NCI-H2107 treated with DMSO at 0.1 percent for 48 hours (cell line): ENCODE measurements at regions not wholly inside any gene's neighbourhood (a gene's known extent, or its start where the extent isn't known, plus 50 kb on each side); places are given as distances from the start of the nearest gene placed in this dataset.
"Not testable (repeated sequence)": the region's sequence is repeated elsewhere in the genome, so short reads cannot be mapped to it uniquely, and the experiment has no call there.

Experiments
- DNase-seq: peaks from one replicate; lab custom pipeline; 2025; ENCODE audit not compliant: unreplicated experiment; lab: John Stamatoyannopoulos, UW

GRCh38 chr6:135701426-135701825 is 150.1 kb upstream of the PDE7B start:
- no peak for DNase-seq

GRCh38 chr6:135703007-135703406 is 148.5 kb upstream of the PDE7B start:
- DNase-seq = no peak

GRCh38 chr6:135703621-135704020 is 147.9 kb upstream of the PDE7B start:
- DNase-seq = no peak

DNA sequence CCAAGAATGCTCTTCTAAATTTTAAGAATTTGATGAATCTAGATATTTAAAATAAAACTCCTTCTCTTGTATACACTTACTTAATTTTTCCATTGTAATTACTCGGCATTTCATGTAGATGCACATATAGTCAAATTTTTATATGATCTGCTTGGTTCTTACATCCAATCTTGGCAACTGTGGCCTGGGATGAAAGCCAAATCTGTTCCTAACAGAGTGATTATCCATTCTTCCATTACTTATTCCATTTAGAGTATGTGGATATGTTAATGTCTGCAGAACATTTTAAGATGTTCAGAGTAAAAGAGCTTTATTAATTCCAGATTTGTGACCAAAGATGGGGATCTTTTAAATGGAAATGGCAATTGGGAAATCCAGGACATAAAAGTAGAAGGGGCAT is 144.1 kb upstream of the PDE7B start:
- no peak for DNase-seq

- no peak for DNase-seq
Observed at GRCh38 chr6:135710042-135710441, 141.5 kb upstream of the PDE7B start.

DNA sequence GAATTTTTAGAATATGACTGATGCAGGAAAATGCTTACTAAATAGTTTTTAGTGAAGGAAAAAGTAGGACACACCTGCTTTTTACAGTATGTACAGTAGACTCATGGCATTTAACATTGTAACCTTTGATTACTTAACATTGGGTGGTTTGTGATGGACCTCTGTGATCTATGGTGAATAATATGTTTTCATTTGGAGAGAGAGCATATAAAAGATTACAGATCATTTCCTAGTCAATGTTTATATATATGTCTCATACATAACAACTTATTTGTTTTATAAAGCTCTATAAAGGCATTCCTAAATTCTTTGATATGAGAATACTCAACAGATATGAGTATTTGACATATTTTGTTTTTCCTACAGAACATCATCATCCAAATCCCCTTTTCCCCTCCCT is 129.3 kb upstream of the PDE7B start:
- no peak for DNase-seq

- no peak for DNase-seq
Observed at GRCh38 chr6:135722679-135723078, 128.8 kb upstream of the PDE7B start.

DNA sequence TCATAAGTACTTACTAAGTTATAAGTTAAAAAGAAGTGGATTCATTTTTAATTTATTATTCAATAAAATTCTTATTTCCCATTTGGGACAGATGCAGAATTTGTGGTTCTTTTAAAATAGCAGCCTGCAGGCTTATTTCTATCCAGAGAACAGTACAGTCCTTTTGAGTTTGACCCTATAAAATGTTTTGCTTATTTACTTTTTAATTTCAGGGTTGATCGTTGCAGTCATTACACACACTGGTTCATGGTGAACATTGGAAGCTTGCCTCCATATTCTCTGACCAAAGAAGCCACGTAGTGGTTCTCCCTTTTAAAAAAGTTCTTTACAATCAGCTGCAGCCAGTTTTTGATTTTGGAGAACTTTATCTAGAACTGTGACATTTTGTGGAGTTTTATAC is 122.9 kb upstream of the PDE7B start:
- no peak for DNase-seq

GRCh38 chr6:135731116-135731515 is 120.4 kb upstream of the PDE7B start:
- no peak for DNase-seq

DNA sequence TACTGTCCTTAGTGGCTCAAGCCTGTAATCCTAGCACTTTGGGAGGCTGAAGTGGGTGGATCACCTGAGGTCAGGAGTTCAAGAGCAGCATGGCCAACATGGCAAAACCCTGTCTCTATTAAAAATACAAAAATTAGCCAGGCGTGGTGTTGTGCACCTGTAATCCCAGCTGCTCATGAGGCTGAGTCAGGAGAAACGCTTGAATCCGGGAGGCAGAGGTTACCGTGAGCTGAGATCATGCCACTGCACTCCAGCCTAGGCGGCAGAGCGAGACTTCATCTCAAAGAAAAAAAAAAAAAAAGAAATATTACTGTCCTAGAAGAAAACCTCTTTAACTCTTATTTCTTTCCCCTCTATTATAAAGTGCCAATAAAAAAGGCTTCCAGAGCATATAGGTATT is 115.2 kb upstream of the PDE7B start:
- not testable (repeated sequence) for DNase-seq

- DNase-seq = no peak
Observed at GRCh38 chr6:135738636-135739035, 112.9 kb upstream of the PDE7B start.

DNA sequence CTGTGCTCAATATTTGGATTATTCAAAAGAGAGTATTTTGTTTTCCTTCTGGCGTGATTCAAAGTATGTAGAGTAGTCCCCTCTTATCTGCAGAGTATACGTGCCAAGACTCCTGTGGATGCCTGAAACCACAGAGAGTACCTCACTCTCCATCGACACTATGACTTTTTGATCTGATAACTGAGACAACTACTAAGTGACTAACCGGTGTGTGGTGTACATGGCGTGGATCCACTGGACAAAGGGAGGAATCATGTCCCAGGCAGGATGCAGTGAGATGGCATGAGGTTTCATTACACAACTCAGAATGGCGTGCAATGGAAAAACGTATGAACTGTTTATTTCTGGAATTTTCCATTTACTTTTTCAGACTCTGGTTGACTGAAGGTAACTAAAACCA is 112.2 kb upstream of the PDE7B start:
- DNase-seq = no peak

DNA sequence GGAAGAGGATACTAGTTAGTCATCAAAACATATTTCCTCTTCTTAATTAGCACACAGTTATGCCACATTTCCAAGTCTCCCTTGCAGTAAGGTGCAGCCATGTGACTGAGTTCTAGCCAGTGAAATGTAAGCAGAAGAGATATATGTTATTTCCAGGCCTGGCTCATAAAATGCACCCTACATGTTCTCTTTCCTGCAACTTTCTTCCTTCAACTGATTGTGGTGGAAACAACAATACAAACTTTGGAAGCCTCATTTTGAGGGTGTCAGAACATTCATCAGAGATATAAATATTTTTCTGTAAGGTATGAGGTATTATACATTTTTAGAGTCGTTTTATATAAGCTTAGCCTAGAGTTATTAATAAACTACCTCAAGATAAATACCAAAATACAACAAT is 110.9 kb upstream of the PDE7B start:
- DNase-seq = no peak

DNA sequence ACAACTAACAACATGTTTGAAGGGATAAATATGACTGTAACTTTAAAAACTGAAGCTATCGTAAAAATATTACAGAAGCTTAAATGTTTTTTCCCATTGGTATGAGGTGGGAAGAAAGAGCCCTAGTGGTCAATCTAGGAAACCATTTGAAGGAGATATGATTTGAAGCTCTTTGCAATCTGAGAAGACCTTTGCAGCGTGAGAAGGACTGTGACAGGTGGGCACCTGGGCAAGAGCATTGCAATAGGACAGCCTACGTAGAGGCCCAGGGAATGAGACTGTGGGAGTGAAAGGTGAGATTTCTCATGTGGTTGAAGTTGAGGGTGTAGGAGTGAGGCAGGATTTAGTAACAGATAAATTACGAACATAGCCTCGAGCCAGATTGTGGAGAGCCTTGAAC is 108.0 kb upstream of the PDE7B start:
- peak; percentile 79 for DNase-seq

DNA sequence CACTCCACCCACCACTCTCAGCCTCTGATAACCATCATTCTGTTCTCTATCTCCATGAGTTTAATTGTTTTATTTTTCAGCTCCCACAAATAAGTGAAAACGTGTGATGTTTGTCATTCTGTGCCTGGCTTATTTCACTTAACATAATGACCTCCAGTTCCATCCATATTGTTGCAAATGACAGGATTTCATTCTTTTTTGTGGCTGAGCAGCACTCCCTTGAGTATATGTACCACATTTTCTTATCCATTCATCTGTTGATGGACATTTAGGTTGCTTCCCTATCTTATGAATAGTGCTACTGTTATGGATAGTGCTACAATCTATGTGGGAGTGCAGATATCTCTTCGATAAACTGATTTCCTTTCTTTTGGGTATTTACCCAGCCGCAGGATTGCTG is 103.3 kb upstream of the PDE7B start:
- no peak for DNase-seq

DNA sequence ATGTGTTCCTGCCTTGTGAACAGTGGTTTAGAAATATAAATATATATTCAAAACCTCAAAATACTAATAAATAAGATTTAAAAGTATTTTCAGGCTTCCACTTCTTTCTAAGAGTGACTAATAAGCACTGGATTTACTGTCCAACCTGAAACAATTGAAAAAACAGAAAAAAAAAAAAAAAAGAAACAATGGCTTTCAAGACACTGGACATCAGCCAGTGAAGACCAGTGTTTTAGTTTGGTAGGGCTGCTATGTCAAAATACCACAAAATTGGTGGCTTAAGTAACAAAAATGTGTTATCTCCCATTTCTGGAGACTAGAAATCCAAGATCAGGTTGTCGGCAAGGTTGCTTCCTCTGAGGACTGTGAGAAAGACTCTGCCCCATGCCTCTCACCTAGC is 101.4 kb upstream of the PDE7B start:
- DNase-seq = no peak

DNA sequence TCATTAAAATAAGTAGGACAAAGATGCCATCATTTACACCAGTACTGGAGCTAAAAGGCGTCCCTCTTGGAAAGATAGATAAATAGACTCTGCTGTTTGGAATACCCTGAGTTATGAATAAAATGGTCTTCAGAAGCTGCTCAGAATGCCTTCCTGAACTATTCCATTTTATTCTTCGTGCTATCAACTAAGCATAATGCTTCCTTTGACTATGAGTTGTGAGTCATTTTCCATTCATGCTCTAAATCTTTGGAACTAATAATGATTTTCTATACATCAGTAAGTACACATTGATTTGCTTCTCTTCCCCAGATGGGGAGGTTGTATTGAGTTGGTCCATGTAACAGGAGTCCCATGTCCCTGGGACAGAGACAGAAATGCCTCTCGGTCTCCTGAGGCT is 98.3 kb upstream of the PDE7B start:
- DNase-seq = no peak

GRCh38 chr6:135759831-135760230 is 91.7 kb upstream of the PDE7B start:
- no peak for DNase-seq

DNA sequence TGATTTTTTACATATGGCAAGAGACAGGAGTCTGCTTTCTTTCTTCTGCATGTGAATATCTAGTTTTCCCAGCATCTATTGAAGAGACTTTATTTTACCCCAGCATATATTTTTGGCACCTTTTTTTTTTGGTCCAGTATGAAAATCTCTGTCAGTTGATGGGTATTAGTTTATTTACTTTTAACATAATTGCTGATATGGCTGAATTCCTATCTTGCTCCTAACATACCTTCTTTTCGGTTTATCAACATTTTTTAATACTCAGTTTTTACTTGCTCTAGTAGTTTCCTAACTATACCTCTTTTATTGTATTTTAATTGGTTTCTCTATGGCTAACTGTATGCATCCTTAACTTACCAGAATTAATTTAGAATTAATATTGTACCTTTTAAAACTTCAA is 77.5 kb upstream of the PDE7B start:
- no peak for DNase-seq

DNA sequence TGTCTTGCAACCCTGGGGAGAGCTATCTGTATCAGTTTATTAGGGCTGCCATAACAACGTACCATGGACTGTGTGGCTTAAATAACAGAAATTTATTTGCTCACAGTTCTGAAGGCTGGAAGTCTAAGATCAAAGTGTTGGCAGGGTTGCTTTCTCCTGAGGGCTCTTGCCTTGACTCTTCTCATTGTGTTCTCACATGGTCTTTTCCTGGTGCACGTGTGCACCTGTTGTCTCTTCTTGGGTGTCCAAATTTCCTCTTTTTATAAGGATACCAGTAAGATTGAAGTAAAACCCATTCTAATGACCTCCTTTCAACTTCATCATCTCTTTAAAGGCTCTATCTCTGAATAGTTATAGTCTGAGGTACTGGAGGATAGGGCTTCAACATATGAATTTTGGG is 72.3 kb upstream of the PDE7B start:
- DNase-seq = no peak

GRCh38 chr6:135780326-135780725 is 71.2 kb upstream of the PDE7B start:
- DNase-seq = no peak

GRCh38 chr6:135782546-135782945 is 69.0 kb upstream of the PDE7B start:
- DNase-seq = no peak

- DNase-seq = no peak
Observed at GRCh38 chr6:135784507-135784906, 67.0 kb upstream of the PDE7B start.

DNA sequence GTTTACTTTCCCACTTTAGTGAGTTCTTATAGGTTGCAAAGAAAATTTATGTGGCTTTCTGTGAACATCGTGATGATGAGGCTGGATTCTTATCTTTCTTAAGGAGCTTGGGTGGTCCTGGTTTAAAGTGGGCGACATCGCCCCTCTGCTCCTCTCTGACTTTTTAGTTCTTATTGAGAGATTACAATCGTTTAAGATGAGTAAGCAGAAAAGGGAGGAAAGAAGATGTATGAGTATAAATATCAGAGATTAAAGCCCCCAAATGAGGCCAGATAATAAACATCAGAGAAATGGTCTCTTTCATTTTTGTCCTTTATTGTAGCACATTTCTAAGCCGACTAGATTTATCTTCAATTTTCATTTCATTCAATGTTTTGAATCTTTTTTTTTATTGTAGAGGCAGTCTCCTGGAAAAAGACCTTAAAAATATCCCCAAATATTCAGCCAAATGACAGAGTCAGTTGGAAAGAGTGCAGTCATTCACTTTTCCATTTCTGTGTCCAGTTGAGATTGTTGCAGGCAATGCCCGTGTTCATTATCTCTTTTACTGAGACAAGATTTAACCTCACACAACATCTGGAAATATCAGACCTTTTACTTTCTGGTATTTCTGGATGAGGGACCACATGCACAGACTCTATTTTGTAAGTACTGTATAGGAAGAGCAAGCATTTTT is 62.0 kb upstream of the PDE7B start:
- DNase-seq = no peak
